GM04504 (cell line): ENCODE measurements at regions not wholly inside any gene's neighbourhood (a gene's known extent, or its start where the extent isn't known, plus 50 kb on each side); places are given as distances from the start of the nearest gene placed in this dataset.

Source experiments
- DNase-seq: peaks from one replicate; pipeline ENCODE4 v3.0.0-alpha.2; 2012; ENCODE audit warnings: low read depth

DNA sequence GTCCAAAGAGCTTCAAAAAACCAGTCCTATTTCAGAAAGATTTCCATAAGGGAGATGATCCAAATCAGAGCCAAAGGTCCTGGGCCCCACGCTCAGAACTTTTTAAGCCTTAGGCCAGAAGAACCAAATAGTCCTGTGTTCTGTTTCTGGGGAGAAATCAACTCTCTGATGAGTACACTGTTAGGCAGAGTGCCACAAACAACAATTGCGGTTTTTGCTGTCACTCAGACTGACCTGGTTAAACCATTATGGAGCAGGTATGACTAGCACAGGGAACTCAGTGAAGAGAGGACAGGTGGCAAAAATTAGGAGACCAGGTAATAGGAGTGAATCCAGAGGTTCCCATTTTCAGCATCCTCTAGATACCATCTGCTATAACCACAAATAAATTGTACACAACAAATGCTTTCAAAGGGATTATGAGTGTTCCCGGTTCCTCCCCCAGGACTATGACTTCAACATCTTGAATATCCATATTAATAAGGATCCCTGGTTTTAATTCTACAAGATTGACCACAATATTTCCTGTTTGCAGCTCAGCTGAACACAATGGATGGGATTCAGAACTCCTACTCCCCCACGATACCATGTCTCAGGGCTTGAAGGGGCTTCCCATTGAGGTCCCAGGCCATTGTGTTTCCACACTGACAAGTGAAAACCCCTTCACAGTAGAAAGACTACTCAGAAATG, 52.1 kb upstream of the FREM1 start:
- no peak for DNase-seq

DNA sequence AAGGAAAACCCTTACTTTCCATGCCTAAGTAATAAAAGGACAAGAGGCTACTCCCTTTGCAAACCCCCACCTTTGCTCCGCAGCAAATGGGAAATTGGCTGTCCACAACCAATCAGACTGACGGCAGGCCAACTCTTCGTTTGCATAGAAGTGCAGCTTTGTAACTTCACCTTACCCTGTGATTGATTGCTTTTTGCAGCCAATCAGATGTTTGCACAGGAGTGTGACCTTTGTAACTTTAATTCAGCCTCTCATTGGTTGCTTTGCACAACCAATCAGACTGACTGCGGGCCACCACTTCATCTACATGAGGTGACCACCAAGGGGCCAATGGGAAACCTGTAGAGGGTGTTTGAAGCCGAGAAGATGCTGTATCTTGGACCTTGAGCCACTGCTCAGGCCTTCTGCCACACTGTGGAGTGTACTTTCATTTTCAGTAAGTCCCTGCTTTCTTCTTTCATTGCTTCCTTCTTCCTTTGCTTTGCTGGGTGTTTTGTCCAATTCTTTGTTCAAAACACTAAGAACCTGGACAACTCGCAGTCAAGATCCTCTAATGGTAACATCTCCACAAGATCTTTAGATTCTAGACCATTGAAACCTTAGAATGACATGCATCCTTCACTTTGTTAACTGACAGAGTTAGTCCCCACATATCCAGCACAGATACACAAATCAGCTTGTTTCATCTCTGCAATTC, 51.3 kb upstream of the FREM1 start:
- DNase-seq: no peak

DNA sequence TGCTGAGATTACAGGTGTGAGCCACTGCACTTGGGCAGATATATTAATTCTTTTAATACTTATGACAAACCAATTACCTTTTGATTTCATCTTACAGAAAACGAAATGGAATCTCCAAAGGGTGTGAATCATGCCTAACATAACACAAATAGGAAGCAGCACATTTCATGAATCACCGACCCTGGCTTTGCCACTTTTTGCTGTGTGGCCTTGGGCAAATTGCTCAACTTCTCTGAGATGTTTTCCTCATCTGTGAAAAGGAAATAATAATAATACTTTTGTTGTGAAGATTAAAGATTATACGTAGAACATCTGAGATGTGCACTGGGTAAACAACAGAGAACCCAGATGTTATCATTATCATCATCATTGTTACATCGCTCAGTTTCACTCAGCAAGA, 50.7 kb upstream of the FREM1 start:
- no peak for DNase-seq
